Breast epithelium (tissue), 4 donors: ENCODE measurements at regions not wholly inside any gene's neighbourhood (a gene's known extent, or its start where the extent isn't known, plus 50 kb on each side); places are given as distances from the start of the nearest gene placed in this dataset.

ENCODE experiments used
- DNase-seq, 2 donors: peaks; one replicate each; pipeline ENCODE4 v3.0.0-alpha.2; 2019; ENCODE audit warnings: low spot score in 2 of 2
- H3K27ac ChIP-seq, 2 donors: fragments of 200-600 bp; sonication (generic) in 1 of 2; one replicate each; pipeline ENCODE4 v1.5.1; 2016 to 2019; ENCODE audit warnings: mild to moderate bottlenecking in 1 of 2
- H3K27me3 ChIP-seq, 2 donors: fragments of 200-600 bp; sonication (generic) in 1 of 2; one replicate each; pipeline versions ENCODE4 v1.5.1 to v1.6.0; 2017 to 2019; ENCODE audit warnings: control low read depth in 1 of 2, mild to moderate bottlenecking in 1 of 2
- H3K36me3 ChIP-seq: fragments of 200-600 bp; one replicate; pipeline ENCODE4 v1.5.1; 2019
- H3K4me1 ChIP-seq, 2 donors: fragments of 200-600 bp; sonication (generic); one replicate each; pipeline ENCODE4 v1.5.1; 2016 to 2019; ENCODE audit warnings: control low read depth in 1 of 2
- H3K4me3 ChIP-seq, 3 donors: fragments of 200-600 bp; sonication (generic); 1 replicate in 2 of 3; 2 replicates in 1 of 3; pipeline ENCODE4 v1.5.1; 2016 to 2019; ENCODE audit warnings: mild to moderate bottlenecking in 3 of 3, moderate library complexity in 2 of 3
- H3K9me3 ChIP-seq, 2 donors: fragments of 200-600 bp; sonication (generic) in 1 of 2; one replicate each; pipeline ENCODE4 v1.5.1; 2016 to 2019; ENCODE audit warnings: control low read depth in 1 of 2
- POLR2A ChIP-seq: fragments of 450-650 bp; IDR thresholded peaks from one replicate; pipeline ENCODE4 v1.6.1; 2016; ENCODE audit warnings: antibody characterized with exemption, mild to moderate bottlenecking, moderate library complexity
- POLR2AphosphoS5 ChIP-seq, 3 donors: sonication (generic); formaldehyde crosslinking; IDR thresholded peaks; one replicate each; pipeline ENCODE4 v1.6.1; 2017; ENCODE audit warnings: antibody characterized with exemption in 3 of 3
- intact Hi-C: fragments of 100-400 bp; cut with DNase I; formaldehyde crosslinking; loops from one replicate; pipeline ENCODE4 v1.15.1; 2023; ENCODE audit warnings: low total_unique reads
- TF ChIP-seq, protein P1 (sequence below), 3 donors: fragments of 450-650 bp; IDR thresholded peaks; one replicate each; pipeline ENCODE4 v1.5.1; 2016 to 2017; ENCODE audit warnings: antibody characterized with exemption in 3 of 3, mild to moderate bottlenecking in 3 of 3, moderate library complexity in 3 of 3

DNA sequence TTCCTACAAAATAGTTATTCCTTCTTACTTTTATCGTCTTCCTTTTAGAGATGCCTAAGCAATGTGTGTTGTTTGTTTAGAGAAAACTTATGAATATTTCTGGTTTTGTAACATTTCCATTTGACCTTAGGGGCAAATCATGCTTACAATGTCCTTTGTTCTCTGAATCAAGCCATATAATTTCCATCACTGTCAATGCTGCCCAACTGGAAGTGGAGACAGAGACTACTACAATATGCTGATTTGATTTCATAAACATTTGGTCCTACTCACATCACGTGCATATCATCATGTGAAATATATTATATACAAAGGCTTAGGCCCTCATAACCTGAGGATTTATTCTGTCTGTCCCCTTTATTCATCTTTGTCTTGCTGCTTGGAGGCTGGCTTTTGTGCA, 183.2 kb upstream of the CD180 start:
- Histone ChIP-seq H3K36me3 (no peaks in the 10 kb centered on the region), H3K4me3 (no peak overlapping the region), H3K4me1 (no peaks in the 10 kb centered on the region), H3K27me3 (no peaks in the 10 kb centered on the region), H3K27ac (no peak overlapping the region), H3K9me3 (no peaks in the 10 kb centered on the region)
- intact Hi-C loops = no loop called here
- no peak for TF ChIP-seq POLR2AphosphoS5 (IDR thresholded peaks at IDR 0.05)
- TF ChIP-seq, protein P1, sequence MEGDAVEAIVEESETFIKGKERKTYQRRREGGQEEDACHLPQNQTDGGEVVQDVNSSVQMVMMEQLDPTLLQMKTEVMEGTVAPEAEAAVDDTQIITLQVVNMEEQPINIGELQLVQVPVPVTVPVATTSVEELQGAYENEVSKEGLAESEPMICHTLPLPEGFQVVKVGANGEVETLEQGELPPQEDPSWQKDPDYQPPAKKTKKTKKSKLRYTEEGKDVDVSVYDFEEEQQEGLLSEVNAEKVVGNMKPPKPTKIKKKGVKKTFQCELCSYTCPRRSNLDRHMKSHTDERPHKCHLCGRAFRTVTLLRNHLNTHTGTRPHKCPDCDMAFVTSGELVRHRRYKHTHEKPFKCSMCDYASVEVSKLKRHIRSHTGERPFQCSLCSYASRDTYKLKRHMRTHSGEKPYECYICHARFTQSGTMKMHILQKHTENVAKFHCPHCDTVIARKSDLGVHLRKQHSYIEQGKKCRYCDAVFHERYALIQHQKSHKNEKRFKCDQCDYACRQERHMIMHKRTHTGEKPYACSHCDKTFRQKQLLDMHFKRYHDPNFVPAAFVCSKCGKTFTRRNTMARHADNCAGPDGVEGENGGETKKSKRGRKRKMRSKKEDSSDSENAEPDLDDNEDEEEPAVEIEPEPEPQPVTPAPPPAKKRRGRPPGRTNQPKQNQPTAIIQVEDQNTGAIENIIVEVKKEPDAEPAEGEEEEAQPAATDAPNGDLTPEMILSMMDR (IDR thresholded peaks at IDR 0.05) = no peak
- TF ChIP-seq POLR2A = no peak
- DNase-seq = no peak

DNA sequence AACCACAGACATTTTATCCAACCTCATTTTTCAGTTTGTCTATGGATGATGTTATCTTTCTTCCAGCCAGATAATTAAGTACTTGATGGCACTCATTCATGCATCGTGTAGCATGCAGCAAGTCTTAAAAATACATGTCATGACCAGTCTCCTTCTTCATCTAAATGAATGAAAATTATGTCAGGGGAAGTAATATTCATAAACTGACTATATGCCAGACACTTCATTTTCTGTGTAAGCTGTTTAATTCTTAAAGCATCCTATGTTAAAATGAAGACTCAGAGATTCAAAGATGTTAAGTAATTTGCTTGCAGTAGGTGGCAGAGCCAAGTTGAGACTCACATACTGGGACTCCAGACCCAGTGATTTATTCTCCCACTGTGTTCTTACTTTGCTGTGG, 181.7 kb upstream of the CD180 start:
- Histone ChIP-seq H3K36me3 (no peaks in the 10 kb centered on the region), H3K9me3 (no peaks in the 10 kb centered on the region), H3K4me1 (no peaks in the 10 kb centered on the region), H3K27ac (no peak overlapping the region), H3K4me3 (no peak overlapping the region), H3K27me3 (no peaks in the 10 kb centered on the region)
- DNase-seq = no peak
- TF ChIP-seq, protein P1 (IDR thresholded peaks at IDR 0.05) = no peak
- TF ChIP-seq POLR2AphosphoS5 (IDR thresholded peaks at IDR 0.05) (no peak), POLR2A (no peak)
- intact Hi-C loops = no loop called here

DNA sequence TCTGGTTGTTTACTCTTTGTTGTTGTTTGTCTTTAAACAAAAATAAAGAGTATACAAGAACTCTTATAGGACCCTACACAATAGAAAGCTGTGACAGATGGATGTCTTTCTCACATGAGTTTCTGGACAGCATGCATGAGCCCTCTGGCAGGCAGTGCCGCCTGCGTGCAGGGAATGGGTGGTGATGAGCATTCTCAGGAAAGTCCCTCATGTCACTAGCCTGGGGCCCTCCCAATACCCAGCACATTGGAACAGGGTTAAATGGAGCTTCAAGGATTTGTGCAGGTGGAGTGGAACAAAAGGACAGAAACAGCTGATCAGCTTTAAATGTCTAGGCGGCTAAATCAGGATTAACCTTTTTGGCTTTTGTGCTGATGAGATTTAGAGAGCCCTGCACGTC, 181.0 kb upstream of the CD180 start:
- intact Hi-C loops = no loop called here
- Histone ChIP-seq H3K4me3 (no peak overlapping the region), H3K27me3 (no peaks in the 10 kb centered on the region), H3K9me3 (no peaks in the 10 kb centered on the region), H3K27ac (no peak overlapping the region), H3K36me3 (no peaks in the 10 kb centered on the region), H3K4me1 (no peaks in the 10 kb centered on the region)
- no peak for TF ChIP-seq POLR2A
- TF ChIP-seq POLR2AphosphoS5 (IDR thresholded peaks at IDR 0.05) = no peak
- TF ChIP-seq, protein P1 (IDR thresholded peaks at IDR 0.05) = no peak
- DNase-seq = no peak

DNA sequence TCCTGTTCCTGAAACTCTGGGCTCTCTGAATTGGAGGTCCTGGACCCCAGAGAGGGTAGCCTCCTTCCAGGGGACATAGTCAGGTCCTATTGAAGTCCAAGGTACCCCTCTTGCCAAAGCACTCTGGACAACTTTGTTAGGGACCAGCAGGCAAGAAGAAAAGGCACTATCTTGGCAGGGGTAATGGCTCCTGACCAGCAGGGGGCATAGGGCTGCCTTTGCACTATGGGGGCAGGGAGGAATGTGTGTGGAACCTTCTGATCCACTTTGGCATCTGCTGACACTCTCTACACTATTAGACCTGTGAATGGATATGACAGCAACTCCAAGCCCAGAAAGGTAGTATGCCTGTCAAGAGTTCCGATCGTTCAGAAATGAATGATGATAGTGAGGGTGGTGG, 179.0 kb upstream of the CD180 start:
- no peaks in the 10 kb centered on the region for H3K36me3 ChIP-seq

DNA sequence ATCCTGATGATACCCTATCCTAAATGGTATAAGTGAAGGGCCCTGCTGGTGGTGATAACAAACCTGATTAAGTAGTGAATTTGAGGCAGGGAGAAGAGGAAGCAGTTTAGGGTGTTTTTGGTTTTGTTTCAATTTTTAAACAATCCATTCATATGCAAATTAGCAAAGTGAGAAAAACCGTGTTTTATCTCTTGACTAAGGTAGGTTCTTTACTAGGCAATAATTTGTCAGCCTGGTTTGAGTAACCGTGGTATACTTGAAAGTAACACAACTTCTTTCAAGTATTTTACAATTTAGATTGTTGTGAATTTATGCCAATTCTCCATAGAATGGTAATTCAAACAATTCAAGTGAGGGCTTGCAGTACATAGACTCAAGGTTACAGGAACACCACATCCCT, 177.8 kb upstream of the CD180 start:
- Histone ChIP-seq H3K4me1 (no peaks in the 10 kb centered on the region), H3K4me3 (no peak overlapping the region), H3K27ac (no peak overlapping the region), H3K36me3 (no peaks in the 10 kb centered on the region), H3K27me3 (no peaks in the 10 kb centered on the region), H3K9me3 (no peaks in the 10 kb centered on the region)
- intact Hi-C loops = no loop called here
- TF ChIP-seq, protein P1 (IDR thresholded peaks at IDR 0.05) = no peak
- TF ChIP-seq POLR2AphosphoS5 (IDR thresholded peaks at IDR 0.05) = no peak
- TF ChIP-seq POLR2A = no peak
- DNase-seq = no peak

More for the DNA sequence above, 179.0 kb upstream of the CD180 start:
- DNase-seq = no peak
- Histone ChIP-seq H3K27me3 (no peaks in the 10 kb centered on the region), H3K27ac (no peak overlapping the region), H3K9me3 (no peaks in the 10 kb centered on the region), H3K4me1 (no peaks in the 10 kb centered on the region), H3K4me3 (no peak overlapping the region)
- intact Hi-C loops = no loop called here
- TF ChIP-seq POLR2A (no peak), POLR2AphosphoS5 (IDR thresholded peaks at IDR 0.05) (no peak)
- TF ChIP-seq, protein P1 (IDR thresholded peaks at IDR 0.05) = no peak
